Ishikawa (cell line): ENCODE measurements at regions not wholly inside any gene's neighbourhood (a gene's known extent, or its start where the extent isn't known, plus 50 kb on each side); places are given as distances from the start of the nearest gene placed in this dataset.

Experiments
- CEBPB ChIP-seq: IDR thresholded peaks from 2 replicates; pipeline ENCODE4 v1.6.1; 2012
- CREB1 ChIP-seq: IDR thresholded peaks from 2 replicates; pipeline ENCODE4 v1.6.1; 2012; ENCODE audit warnings: low read depth
- EGR1 ChIP-seq: IDR thresholded peaks from 2 replicates; pipeline ENCODE4 v1.6.1; 2012
- EP300 ChIP-seq: IDR thresholded peaks from 2 replicates; pipeline ENCODE4 v1.6.1; 2012; ENCODE audit warnings: borderline replicate concordance
- FOXM1 ChIP-seq: IDR thresholded peaks from 2 replicates; pipeline ENCODE4 v1.6.1; 2012; ENCODE audit warnings: low read depth, borderline replicate concordance
- MAX ChIP-seq: IDR thresholded peaks from 2 replicates; pipeline ENCODE4 v1.6.1; 2012
- NFIC ChIP-seq: IDR thresholded peaks from 2 replicates; pipeline ENCODE4 v1.6.1; 2012
- RAD21 ChIP-seq: IDR thresholded peaks from 2 replicates; pipeline ENCODE4 v1.6.1; 2012; ENCODE audit warnings: low read depth
- TAF1 ChIP-seq: IDR thresholded peaks from 2 replicates; pipeline ENCODE4 v1.6.1; 2012; ENCODE audit warnings: low read depth, mild to moderate bottlenecking
- TCF12 ChIP-seq: IDR thresholded peaks from 2 replicates; pipeline ENCODE4 v1.6.1; 2012; ENCODE audit warnings: low read depth
- TEAD4 ChIP-seq: IDR thresholded peaks from 2 replicates; pipeline ENCODE4 v1.6.1; 2012
- YY1 ChIP-seq: IDR thresholded peaks from 2 replicates; pipeline ENCODE4 v1.6.1; 2012; ENCODE audit warnings: low read depth
- ZBTB7A ChIP-seq: IDR thresholded peaks from 2 replicates; pipeline ENCODE4 v1.6.1; 2012; ENCODE audit warnings: low read depth
- TF ChIP-seq, protein P1 (sequence below): IDR thresholded peaks from 2 replicates; pipeline ENCODE4 v1.6.1; 2012
- TF ChIP-seq, protein P2 (sequence below): IDR thresholded peaks from 2 replicates; pipeline ENCODE4 v1.6.1; 2012; ENCODE audit warnings: low read depth, mild to moderate bottlenecking

- TF ChIP-seq YY1 = no peak
Observed at GRCh38 chr1:100609849-100610248, 71.9 kb downstream of the GPR88 start.

DNA sequence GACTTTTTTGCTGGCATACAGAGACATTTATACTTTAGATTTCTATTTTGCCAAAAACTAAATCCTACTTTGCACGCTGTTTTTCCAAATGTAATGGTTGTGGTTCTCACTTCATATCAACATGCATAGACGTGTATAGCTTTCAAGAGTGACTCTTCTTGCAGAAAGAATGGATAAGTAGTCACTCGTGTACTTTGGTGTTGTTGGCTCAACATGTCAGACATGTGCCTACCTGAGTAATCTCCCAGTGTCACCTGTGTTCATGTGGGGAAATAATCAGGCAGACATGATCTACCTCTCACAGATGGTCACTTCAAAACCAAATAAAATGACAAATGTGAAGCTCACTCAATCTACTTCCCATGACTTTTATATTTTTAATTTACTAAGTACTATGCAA lies 73.1 kb downstream of the GPR88 start:
- TF ChIP-seq MAX = no peak
- TF ChIP-seq, protein P1, sequence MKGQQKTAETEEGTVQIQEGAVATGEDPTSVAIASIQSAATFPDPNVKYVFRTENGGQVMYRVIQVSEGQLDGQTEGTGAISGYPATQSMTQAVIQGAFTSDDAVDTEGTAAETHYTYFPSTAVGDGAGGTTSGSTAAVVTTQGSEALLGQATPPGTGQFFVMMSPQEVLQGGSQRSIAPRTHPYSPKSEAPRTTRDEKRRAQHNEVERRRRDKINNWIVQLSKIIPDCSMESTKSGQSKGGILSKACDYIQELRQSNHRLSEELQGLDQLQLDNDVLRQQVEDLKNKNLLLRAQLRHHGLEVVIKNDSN = no peak
- TF ChIP-seq NFIC = no peak
- no peak for TF ChIP-seq TAF1
- no peak for TF ChIP-seq CEBPB
- TF ChIP-seq EGR1 = no peak
- TF ChIP-seq ZBTB7A = no peak
- TF ChIP-seq CREB1 = no peak
- TF ChIP-seq EP300 = no peak
- no peak for TF ChIP-seq TEAD4
- no peak for TF ChIP-seq TCF12
- no peak for TF ChIP-seq RAD21
- TF ChIP-seq FOXM1 = no peak
- TF ChIP-seq, protein P2, sequence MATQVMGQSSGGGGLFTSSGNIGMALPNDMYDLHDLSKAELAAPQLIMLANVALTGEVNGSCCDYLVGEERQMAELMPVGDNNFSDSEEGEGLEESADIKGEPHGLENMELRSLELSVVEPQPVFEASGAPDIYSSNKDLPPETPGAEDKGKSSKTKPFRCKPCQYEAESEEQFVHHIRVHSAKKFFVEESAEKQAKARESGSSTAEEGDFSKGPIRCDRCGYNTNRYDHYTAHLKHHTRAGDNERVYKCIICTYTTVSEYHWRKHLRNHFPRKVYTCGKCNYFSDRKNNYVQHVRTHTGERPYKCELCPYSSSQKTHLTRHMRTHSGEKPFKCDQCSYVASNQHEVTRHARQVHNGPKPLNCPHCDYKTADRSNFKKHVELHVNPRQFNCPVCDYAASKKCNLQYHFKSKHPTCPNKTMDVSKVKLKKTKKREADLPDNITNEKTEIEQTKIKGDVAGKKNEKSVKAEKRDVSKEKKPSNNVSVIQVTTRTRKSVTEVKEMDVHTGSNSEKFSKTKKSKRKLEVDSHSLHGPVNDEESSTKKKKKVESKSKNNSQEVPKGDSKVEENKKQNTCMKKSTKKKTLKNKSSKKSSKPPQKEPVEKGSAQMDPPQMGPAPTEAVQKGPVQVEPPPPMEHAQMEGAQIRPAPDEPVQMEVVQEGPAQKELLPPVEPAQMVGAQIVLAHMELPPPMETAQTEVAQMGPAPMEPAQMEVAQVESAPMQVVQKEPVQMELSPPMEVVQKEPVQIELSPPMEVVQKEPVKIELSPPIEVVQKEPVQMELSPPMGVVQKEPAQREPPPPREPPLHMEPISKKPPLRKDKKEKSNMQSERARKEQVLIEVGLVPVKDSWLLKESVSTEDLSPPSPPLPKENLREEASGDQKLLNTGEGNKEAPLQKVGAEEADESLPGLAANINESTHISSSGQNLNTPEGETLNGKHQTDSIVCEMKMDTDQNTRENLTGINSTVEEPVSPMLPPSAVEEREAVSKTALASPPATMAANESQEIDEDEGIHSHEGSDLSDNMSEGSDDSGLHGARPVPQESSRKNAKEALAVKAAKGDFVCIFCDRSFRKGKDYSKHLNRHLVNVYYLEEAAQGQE = no peak
- no peak for TF ChIP-seq YY1

GRCh38 chr1:100612540-100612939 lies 74.6 kb downstream of the GPR88 start:
- TF ChIP-seq MAX (no peak), EGR1 (no peak), TAF1 (no peak), ZBTB7A (no peak), TCF12 (no peak), EP300 (no peak), TEAD4 (no peak), FOXM1 (no peak), RAD21 (no peak)
- TF ChIP-seq, protein P1 = no peak

- TF ChIP-seq TAF1 (no peak), NFIC (no peak), YY1 (no peak), CREB1 (no peak)
- TF ChIP-seq, protein P2 = no peak
Observed at GRCh38 chr1:100613817-100614559, 76.0 kb downstream of the GPR88 start.

DNA sequence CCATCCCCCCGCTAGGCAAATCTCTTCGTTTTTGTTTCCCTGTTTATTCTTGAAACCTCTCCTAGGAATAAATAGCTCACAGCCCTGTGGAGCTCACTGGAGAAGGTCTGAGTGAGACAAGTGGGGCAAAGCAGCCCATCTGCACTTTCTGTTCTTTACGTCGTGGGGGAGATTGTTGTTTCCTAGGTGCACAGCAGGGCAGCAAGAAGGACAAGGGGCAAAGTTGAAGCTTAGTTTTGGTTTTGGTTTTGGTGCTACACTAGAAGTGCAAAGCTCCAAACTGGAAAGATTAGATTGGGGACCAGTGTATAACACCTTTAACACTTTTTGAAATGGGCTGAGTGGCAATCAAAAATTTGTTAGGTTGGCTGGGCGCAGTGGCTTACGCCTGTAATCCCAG lies 76.6 kb downstream of the GPR88 start:
- TF ChIP-seq YY1 (no peak), EP300 (no peak), TEAD4 (no peak), RAD21 (no peak), CEBPB (no peak), CREB1 (no peak), EGR1 (no peak), TCF12 (no peak), ZBTB7A (no peak), NFIC (no peak), MAX (no peak)
- TF ChIP-seq, protein P2 = no peak
- TF ChIP-seq, protein P1 = no peak
